ENCODE measurements at regions not wholly inside any gene's neighbourhood (a gene's known extent, or its start where the extent isn't known, plus 50 kb on each side); places are given as distances from the start of the nearest gene placed in this dataset.

GRCh38 chr2:41320491-41320890, 727.3 kb upstream of the PKDCC start:
- TF ChIP-seq POLR2A (IDR thresholded peaks at IDR 0.05), result no peak
- TF ChIP-seq CTCF (IDR thresholded peaks at IDR 0.05), result no peak
